OCI-LY1 (cell line): ENCODE measurements at regions not wholly inside any gene's neighbourhood (a gene's known extent, or its start where the extent isn't known, plus 50 kb on each side); places are given as distances from the start of the nearest gene placed in this dataset.

ENCODE experiments used
- H2AFZ ChIP-seq: fragments of 200-600 bp; sonication (generic), shearing (Covaris generic); 2 replicates; pipeline ENCODE4 v1.6.0; 2014; ENCODE audit warnings: antibody characterized with exemption, mild to moderate bottlenecking, low read length
- H3F3A ChIP-seq: fragments of 200-600 bp; sonication (generic), shearing (Covaris generic); 2 replicates; pipeline ENCODE4 v1.6.0; 2014; ENCODE audit warnings: mild to moderate bottlenecking, antibody characterized with exemption, low read length, moderate library complexity; ENCODE audit not compliant: insufficient read depth
- H3K27ac ChIP-seq: fragments of 200-600 bp; sonication (generic); 2 replicates; pipeline ENCODE4 v1.5.1; 2014; ENCODE audit warnings: low read length, mixed run types, mild to moderate bottlenecking, low read depth; ENCODE audit not compliant: poor library complexity, severe bottlenecking
- H3K27me3 ChIP-seq: fragments of 200-600 bp; sonication (generic); 2 replicates; pipeline ENCODE4 v1.6.0; 2014; ENCODE audit warnings: antibody characterized with exemption, mild to moderate bottlenecking, low read length, moderate library complexity; ENCODE audit not compliant: insufficient read depth
- H3K36me3 ChIP-seq: fragments of 200-600 bp; sonication (generic); 2 replicates; pipeline ENCODE4 v1.6.1; 2014; ENCODE audit warnings: mild to moderate bottlenecking, antibody characterized with exemption, low read length, moderate library complexity, mixed read lengths; ENCODE audit not compliant: insufficient read depth
- H3K4me1 ChIP-seq: fragments of 200-600 bp; sonication (generic); 2 replicates; pipeline ENCODE4 v1.5.1; 2014; ENCODE audit warnings: mild to moderate bottlenecking, low read length, moderate library complexity; ENCODE audit not compliant: insufficient read depth, severe bottlenecking
- H3K4me2 ChIP-seq: fragments of 200-600 bp; sonication (generic), shearing (Covaris generic); 2 replicates; pipeline ENCODE4 v1.6.1; 2014; ENCODE audit warnings: low read length
- H3K4me3 ChIP-seq: fragments of 200-600 bp; sonication (generic); 2 replicates; pipeline ENCODE4 v1.5.1; 2014; ENCODE audit warnings: low read length, low read depth, mild to moderate bottlenecking, mixed read lengths; ENCODE audit not compliant: poor library complexity, severe bottlenecking
- H3K79me2 ChIP-seq: fragments of 200-600 bp; shearing (Covaris generic); 2 replicates; pipeline ENCODE4 v1.6.1; 2016; ENCODE audit warnings: mixed run types, low read length, mixed read lengths; ENCODE audit not compliant: insufficient read depth
- H3K9ac ChIP-seq: fragments of 200-600 bp; sonication (generic), shearing (Covaris generic); 2 replicates; pipeline ENCODE4 v1.6.1; 2014; ENCODE audit warnings: mild to moderate bottlenecking, low read length, mixed read lengths
- H3K9me2 ChIP-seq: fragments of 200-600 bp; sonication (generic), shearing (Covaris generic); 2 replicates; pipeline ENCODE4 v1.6.1; 2014; ENCODE audit warnings: low read depth, mild to moderate bottlenecking, low read length, mixed read lengths
- H3K9me3 ChIP-seq: fragments of 200-600 bp; shearing (Covaris generic); 2 replicates; pipeline ENCODE4 v1.6.1; 2014; ENCODE audit warnings: low read length, mixed read lengths
- H4K20me1 ChIP-seq: fragments of 200-600 bp; sonication (generic), shearing (Covaris generic); 2 replicates; pipeline ENCODE4 v1.6.0; 2016; ENCODE audit warnings: mild to moderate bottlenecking, low read length; ENCODE audit not compliant: insufficient read depth
- CTCF ChIP-seq: fragments of 200-600 bp; sonication (generic), shearing (Covaris generic); IDR thresholded peaks from 2 replicates; pipeline ENCODE4 v1.5.1; 2017; ENCODE audit warnings: mild to moderate bottlenecking, antibody characterized with exemption, low read length, moderate library complexity, mixed read lengths
- EZH2 ChIP-seq: fragments of 200-600 bp; sonication (generic), shearing (Covaris generic); IDR thresholded peaks from 2 replicates; pipeline ENCODE4 v1.8.0; 2017; ENCODE audit warnings: borderline replicate concordance, mixed run types, mild to moderate bottlenecking, antibody characterized with exemption, low read length, moderate library complexity, mixed read lengths

GRCh38 chr2:145235312-145235711 lies 715.4 kb upstream of the ZEB2 start:
- H3K9me3 ChIP-seq, result no peaks in the 10 kb centered on the region
- peaks cover 5% of the 10 kb centered on the region for H3K4me1 ChIP-seq
- H3K9ac ChIP-seq, result no peak overlapping the region
- no peak overlapping the region for H2AFZ ChIP-seq
- no peaks in the 10 kb centered on the region for H3F3A ChIP-seq
- H3K27ac ChIP-seq, result no peak overlapping the region
- no peak overlapping the region for H3K4me3 ChIP-seq
- no peaks in the 10 kb centered on the region for H3K36me3 ChIP-seq
- no peak overlapping the region for H3K4me2 ChIP-seq
- TF ChIP-seq CTCF, result no peak
- no peak for TF ChIP-seq EZH2
- H3K79me2 ChIP-seq, result no peaks in the 10 kb centered on the region
- H4K20me1 ChIP-seq, result no peaks in the 10 kb centered on the region
- no peaks in the 10 kb centered on the region for H3K27me3 ChIP-seq
- H3K9me2 ChIP-seq, result no peaks in the 10 kb centered on the region

- no peaks in the 10 kb centered on the region for H3K9me3 ChIP-seq
- H3K79me2 ChIP-seq, result no peaks in the 10 kb centered on the region
- H3K27me3 ChIP-seq, result no peaks in the 10 kb centered on the region
- H4K20me1 ChIP-seq, result no peaks in the 10 kb centered on the region
- no peak overlapping the region for H3K4me3 ChIP-seq
- H3K27ac ChIP-seq, result no peak overlapping the region
- no peak for TF ChIP-seq CTCF
- no peak for TF ChIP-seq EZH2
- no peak overlapping the region for H3K4me2 ChIP-seq
- no peak overlapping the region for H2AFZ ChIP-seq
- H3K9me2 ChIP-seq, result no peaks in the 10 kb centered on the region
- H3F3A ChIP-seq, result no peaks in the 10 kb centered on the region
- no peak overlapping the region for H3K9ac ChIP-seq
- no peaks in the 10 kb centered on the region for H3K36me3 ChIP-seq
- H3K4me1 ChIP-seq, result peaks cover 3% of the 10 kb centered on the region
Observed at GRCh38 chr2:145230546-145230945, 710.6 kb upstream of the ZEB2 start.

- no peaks in the 10 kb centered on the region for H3K27me3 ChIP-seq
- no peak overlapping the region for H3K27ac ChIP-seq
- no peaks in the 10 kb centered on the region for H3K36me3 ChIP-seq
- no peaks in the 10 kb centered on the region for H3K4me1 ChIP-seq
- H3K9ac ChIP-seq, result no peak overlapping the region
- no peaks in the 10 kb centered on the region for H3K79me2 ChIP-seq
- no peak for TF ChIP-seq CTCF
- TF ChIP-seq EZH2, result no peak
- H3K4me2 ChIP-seq, result no peak overlapping the region
- H4K20me1 ChIP-seq, result no peaks in the 10 kb centered on the region
- H3F3A ChIP-seq, result no peaks in the 10 kb centered on the region
- no peak overlapping the region for H3K4me3 ChIP-seq
- no peak overlapping the region for H2AFZ ChIP-seq
- H3K9me3 ChIP-seq, result peaks cover 6% of the 10 kb centered on the region; the same call in 1 of the 2 replicates
- no peaks in the 10 kb centered on the region for H3K9me2 ChIP-seq
Observed at GRCh38 chr2:145228506-145228905, 708.6 kb upstream of the ZEB2 start.
